ENCODE measurements at regions not wholly inside any gene's neighbourhood (a gene's known extent, or its start where the extent isn't known, plus 50 kb on each side); places are given as distances from the start of the nearest gene placed in this dataset.
A peak's percentile ranks its signal among the peaks of the same experiment; 100 is the strongest.

DNA sequence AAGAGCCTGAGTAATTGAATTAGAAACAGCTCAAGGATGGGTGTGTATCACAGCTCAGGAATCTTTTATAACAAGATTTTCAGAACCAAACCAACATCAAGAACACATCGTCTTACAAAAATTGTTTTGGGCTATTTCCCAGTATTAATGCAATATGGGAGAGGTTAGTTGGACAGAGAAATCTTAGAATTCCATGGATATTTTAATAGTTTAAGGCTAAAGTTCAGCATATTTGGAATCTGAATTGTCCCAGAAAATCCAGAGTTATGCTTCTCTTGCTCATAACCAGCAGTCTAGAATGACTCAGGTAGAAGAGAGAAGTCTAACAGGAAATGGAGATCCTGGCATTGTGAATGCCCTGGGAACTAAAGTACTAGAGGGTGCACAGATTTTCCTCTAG lies 74.6 kb downstream of the ADM start:
- ChIA-PET POLR2A (no interaction called here), CTCF (interaction anchor here (1.2 to 8.0 kb wide), 2 partner anchors 12 to 356 kb away, joined by 4 to 52 read pairs; no protein-coding TSS in a partner anchor)
- Histone ChIP-seq H3K4me1 (peaks cover 11% of the 10 kb centered on the region; the same call in 2 of the 3 replicates), H3K27ac (no peak overlapping the region), H3K4me3 (no peak overlapping the region), H3K9me3 (0 out of 3 replicates have a peak, but pooled peaks cover 4% of the 10 kb centered on the region), H3K4me2 (no peak overlapping the region)
- ATAC-seq (peak; percentile 41 to 42; a peak in 3 of 6 replicates), FAIRE-seq (no peak), DNase-seq (ENCODE audit: low read depth in 1 of 2, low spot score in 1 of 2) (no peak)
- 5% methylated on average over 1 of the region's 1 CpG for WGBS (ENCODE audit: missing lambda C conversion rate)
- TF ChIP-seq KDM5A (IDR thresholded peaks at IDR 0.05): no peak
- TF ChIP-seq PHF8 (IDR thresholded peaks at IDR 0.05; ENCODE audit: borderline replicate concordance, low read depth): no peak
- TF ChIP-seq EHMT2 (IDR thresholded peaks at IDR 0.05; ENCODE audit: low read depth): 0 out of 2 replicates have a peak, but pooled peaks have one; percentile 17

DNA sequence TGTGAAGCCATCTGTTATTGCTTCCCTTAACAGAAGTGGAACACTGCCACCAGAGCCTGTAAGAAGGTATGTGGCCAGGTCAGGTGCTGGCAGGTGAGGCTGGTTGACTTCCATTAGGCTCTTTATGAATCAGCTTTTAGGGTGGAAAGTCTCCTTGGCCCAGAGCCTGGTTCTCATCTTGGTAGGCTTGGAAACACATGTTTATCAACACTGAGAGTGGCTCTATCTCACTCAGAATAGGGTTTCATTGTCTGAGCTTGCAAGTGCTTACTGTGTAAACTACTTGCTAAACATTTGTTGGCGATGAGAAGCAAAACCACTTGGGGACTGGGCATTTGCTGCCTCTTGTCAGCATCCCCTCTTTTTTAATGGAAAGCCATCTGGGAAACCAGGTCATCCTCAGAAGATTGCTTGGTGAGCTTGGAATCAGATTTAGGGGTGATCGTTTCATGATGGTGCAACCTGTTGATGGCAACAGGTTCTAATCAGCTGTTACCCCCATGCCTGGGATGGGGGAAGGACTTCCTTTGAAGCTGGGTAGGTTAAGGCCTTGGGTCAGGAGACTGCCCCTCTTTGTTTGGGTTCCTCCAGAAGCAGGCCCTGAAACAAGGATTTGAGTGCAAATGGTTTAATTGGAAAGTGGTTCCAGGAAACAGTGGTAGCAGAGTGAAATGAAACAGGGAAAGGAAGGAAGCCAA lies 75.0 kb upstream of the AMPD3 start:
- H3K4me3 ChIP-seq: no peak overlapping the region
- WGBS (ENCODE audit: missing lambda C conversion rate): 58% methylated on average over 2 of the region's 2 CpGs
- DNase-seq (ENCODE audit: low read depth in 1 of 2, low spot score in 1 of 2) (peak in 1 of 2 experiments; percentile 33), FAIRE-seq (no peak), ATAC-seq (peak in 1 of 2 experiments; percentile 30; a peak in 3 of 6 replicates)
- 0 out of 3 replicates have a peak, but pooled peaks cover 4% of the 10 kb centered on the region for H3K9me3 ChIP-seq
- ChIA-PET CTCF (interaction anchor here (0.6 to 8.0 kb wide), 4 partner anchors 12 to 355 kb away, joined by 3 to 52 read pairs (median 5); no protein-coding TSS in a partner anchor), POLR2A (no interaction called here)
- TF ChIP-seq RCOR1 (IDR thresholded peaks at IDR 0.05; ENCODE audit: low read depth, low read length) (no peak), MAZ (IDR thresholded peaks at IDR 0.05; ENCODE audit: borderline replicate concordance, low read depth, low read length) (no peak), RARB (CRISPR knock-in tag; IDR thresholded peaks at IDR 0.05) (no peak), FOSB (CRISPR knock-in tag; IDR thresholded peaks at IDR 0.05) (no peak), ZC3H11A (IDR thresholded peaks at IDR 0.05) (no peak)
- H3K4me2 ChIP-seq: no peak overlapping the region
- peaks cover 11% of the 10 kb centered on the region; the same call in 2 of the 3 replicates for H3K4me1 ChIP-seq
- H3K27ac ChIP-seq: no peak overlapping the region

- Histone ChIP-seq H3K4me3 (no peak overlapping the region), H3K4me1 (peaks cover 11% of the 10 kb centered on the region; the same call in 2 of the 3 replicates), H3K4me2 (no peak overlapping the region), H3K27ac (no peak overlapping the region), H3K9me3 (0 out of 3 replicates have a peak, but pooled peaks cover 4% of the 10 kb centered on the region)
- no peak for FAIRE-seq
- ATAC-seq: no peak
- ChIA-PET POLR2A (no interaction called here), CTCF (interaction anchor here (1.3 to 8.0 kb wide), 2 partner anchors 13 to 25 kb away, joined by 6 to 52 read pairs; no protein-coding TSS in a partner anchor)
- TF ChIP-seq MAX (IDR thresholded peaks at IDR 0.05) (no peak), GATA3 (IDR thresholded peaks at IDR 0.05; ENCODE audit: borderline replicate concordance) (no peak), KDM1A (IDR thresholded peaks at IDR 0.05; ENCODE audit: low read depth) (no peak), RAD21 (conservative IDR thresholded peaks at IDR 0.05 in 1 of 2, IDR thresholded peaks at IDR 0.05 in 1 of 2) (no peak), ZNF302 (CRISPR knock-in tag; IDR thresholded peaks at IDR 0.05) (no peak), CBX8 (IDR thresholded peaks at IDR 0.05) (no peak), SREBF2 (IDR thresholded peaks at IDR 0.05) (no peak), MAZ (IDR thresholded peaks at IDR 0.05; ENCODE audit: borderline replicate concordance, low read depth, low read length) (no peak), HOXB5 (CRISPR knock-in tag; IDR thresholded peaks at IDR 0.05) (no peak), EP300 (IDR thresholded peaks at IDR 0.05) (no peak), JUN (IDR thresholded peaks at IDR 0.05) (no peak)
- no peak for DNase-seq (ENCODE audit: low read depth in 1 of 2, low spot score in 1 of 2)
- WGBS (ENCODE audit: missing lambda C conversion rate): 55% methylated on average over 4 of the region's 4 CpGs
Measured at GRCh38 chr11:10380921-10381320, 74.1 kb upstream of the AMPD3 start.

DNA sequence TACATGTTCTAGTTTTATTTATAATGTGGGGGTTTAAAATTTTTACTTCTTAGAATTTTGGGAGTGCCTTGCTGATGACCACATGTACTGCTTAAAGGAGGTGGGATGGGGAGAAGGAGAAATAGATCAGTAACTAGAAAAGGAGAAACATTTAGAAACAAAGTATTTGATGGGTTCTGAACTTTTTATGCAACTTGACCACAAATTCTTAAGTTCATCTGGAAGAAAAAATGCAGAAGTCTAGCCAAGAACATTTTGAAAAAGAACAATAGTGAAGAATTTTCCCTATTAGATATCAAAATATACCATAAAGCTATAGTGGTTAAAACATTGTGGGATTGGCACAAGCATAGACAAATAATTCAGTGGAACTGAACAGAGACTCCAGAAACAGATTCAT lies 73.3 kb upstream of the AMPD3 start:
- CTCF ChIA-PET: interaction anchor here (8.0 kb wide), 1 partner anchor 14 kb away, joined by 52 read pairs; no protein-coding TSS in a partner anchor
- H3K4me3 ChIP-seq: no peak overlapping the region
- no peak for ATAC-seq
- no peak for FAIRE-seq
- no peak for DNase-seq (ENCODE audit: low read depth in 1 of 2, low spot score in 1 of 2)
- H3K27ac ChIP-seq: no peak overlapping the region
- no peak overlapping the region for H3K4me2 ChIP-seq
- H3K4me1 ChIP-seq: peaks cover 11% of the 10 kb centered on the region; the same call in 2 of the 3 replicates
- POLR2A ChIA-PET: no interaction called here
- H3K9me3 ChIP-seq: 0 out of 3 replicates have a peak, but pooled peaks cover 4% of the 10 kb centered on the region
- TF ChIP-seq, protein P1, sequence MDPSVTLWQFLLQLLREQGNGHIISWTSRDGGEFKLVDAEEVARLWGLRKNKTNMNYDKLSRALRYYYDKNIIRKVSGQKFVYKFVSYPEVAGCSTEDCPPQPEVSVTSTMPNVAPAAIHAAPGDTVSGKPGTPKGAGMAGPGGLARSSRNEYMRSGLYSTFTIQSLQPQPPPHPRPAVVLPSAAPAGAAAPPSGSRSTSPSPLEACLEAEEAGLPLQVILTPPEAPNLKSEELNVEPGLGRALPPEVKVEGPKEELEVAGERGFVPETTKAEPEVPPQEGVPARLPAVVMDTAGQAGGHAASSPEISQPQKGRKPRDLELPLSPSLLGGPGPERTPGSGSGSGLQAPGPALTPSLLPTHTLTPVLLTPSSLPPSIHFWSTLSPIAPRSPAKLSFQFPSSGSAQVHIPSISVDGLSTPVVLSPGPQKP (IDR thresholded peaks at IDR 0.05; ENCODE audit: low read depth, low read length): no peak
- TF ChIP-seq EHF (CRISPR knock-in tag; IDR thresholded peaks at IDR 0.05) (no peak), MYC (IDR thresholded peaks at IDR 0.05; ENCODE audit: borderline replicate concordance, low read length) (no peak), EP300 (IDR thresholded peaks at IDR 0.05) (no peak), GATA3 (IDR thresholded peaks at IDR 0.05; ENCODE audit: borderline replicate concordance) (no peak), MAZ (IDR thresholded peaks at IDR 0.05; ENCODE audit: borderline replicate concordance, low read depth, low read length) (no peak), MAX (IDR thresholded peaks at IDR 0.05) (no peak), RAD21 (conservative IDR thresholded peaks at IDR 0.05 in 1 of 2, IDR thresholded peaks at IDR 0.05 in 1 of 2) (no peak), RNF2 (IDR thresholded peaks at IDR 0.05; ENCODE audit: borderline replicate concordance, low read depth) (no peak), PHF8 (IDR thresholded peaks at IDR 0.05; ENCODE audit: borderline replicate concordance, low read depth) (no peak), RCOR1 (IDR thresholded peaks at IDR 0.05; ENCODE audit: low read depth, low read length) (no peak), KDM1A (IDR thresholded peaks at IDR 0.05; ENCODE audit: low read depth) (no peak), HOXA7 (CRISPR knock-in tag; IDR thresholded peaks at IDR 0.05) (no peak), FOXS1 (CRISPR knock-in tag; IDR thresholded peaks at IDR 0.05) (no peak), JUNB (IDR thresholded peaks at IDR 0.05) (no peak), NPAS2 (CRISPR knock-in tag; IDR thresholded peaks at IDR 0.05; ENCODE audit: borderline replicate concordance) (no peak), SMC3 (IDR thresholded peaks at IDR 0.05) (no peak)
- TF ChIP-seq, protein P2, sequence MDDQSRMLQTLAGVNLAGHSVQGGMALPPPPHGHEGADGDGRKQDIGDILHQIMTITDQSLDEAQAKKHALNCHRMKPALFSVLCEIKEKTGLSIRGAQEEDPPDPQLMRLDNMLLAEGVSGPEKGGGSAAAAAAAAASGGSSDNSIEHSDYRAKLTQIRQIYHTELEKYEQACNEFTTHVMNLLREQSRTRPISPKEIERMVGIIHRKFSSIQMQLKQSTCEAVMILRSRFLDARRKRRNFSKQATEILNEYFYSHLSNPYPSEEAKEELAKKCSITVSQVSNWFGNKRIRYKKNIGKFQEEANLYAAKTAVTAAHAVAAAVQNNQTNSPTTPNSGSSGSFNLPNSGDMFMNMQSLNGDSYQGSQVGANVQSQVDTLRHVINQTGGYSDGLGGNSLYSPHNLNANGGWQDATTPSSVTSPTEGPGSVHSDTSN (IDR thresholded peaks at IDR 0.05): no peak
